SU-DHL-6 (cell line): ENCODE measurements at regions not wholly inside any gene's neighbourhood (a gene's known extent, or its start where the extent isn't known, plus 50 kb on each side); places are given as distances from the start of the nearest gene placed in this dataset.

ENCODE experiments used
- H2AFZ ChIP-seq: fragments of 200-600 bp; sonication (generic); 2 replicates; pipeline ENCODE4 v1.6.1; 2014; ENCODE audit warnings: low read depth, mild to moderate bottlenecking, moderate library complexity, mixed read lengths, antibody characterized with exemption, low read length; ENCODE audit not compliant: severe bottlenecking
- H3F3A ChIP-seq: fragments of 200-600 bp; shearing (Covaris generic); 2 replicates; pipeline ENCODE4 v1.6.0; 2016; ENCODE audit warnings: antibody characterized with exemption, mild to moderate bottlenecking; ENCODE audit not compliant: insufficient read depth
- H3K27ac ChIP-seq: fragments of 200-600 bp; sonication (generic); 2 replicates; pipeline ENCODE4 v1.5.1; 2016; ENCODE audit warnings: low read depth, mild to moderate bottlenecking, low read length, moderate library complexity, mixed read lengths
- H3K27me3 ChIP-seq: fragments of 200-600 bp; sonication (generic), shearing (Covaris generic); 2 replicates; pipeline ENCODE4 v1.6.0; 2014; ENCODE audit warnings: mild to moderate bottlenecking, low read length
- H3K36me3 ChIP-seq: fragments of 200-600 bp; sonication (generic); 2 replicates; pipeline ENCODE4 v1.6.1; 2014; ENCODE audit warnings: mild to moderate bottlenecking, low read length, mixed read lengths
- H3K4me2 ChIP-seq: fragments of 300-600, 200-600 bp; shearing (Covaris generic), sonication (generic); 2 replicates; pipeline ENCODE4 v1.6.0; 2014; ENCODE audit warnings: low read length, low read depth, mild to moderate bottlenecking; ENCODE audit not compliant: poor library complexity, severe bottlenecking
- H3K4me3 ChIP-seq: fragments of 200-600 bp; sonication (generic); 2 replicates; pipeline ENCODE4 v1.5.1; 2014; ENCODE audit warnings: antibody characterized with exemption, low read length, mild to moderate bottlenecking, mixed read lengths; ENCODE audit not compliant: insufficient read depth, poor library complexity, severe bottlenecking
- H3K79me2 ChIP-seq: fragments of 200-600 bp; sonication (generic); 2 replicates; pipeline ENCODE4 v1.6.1; 2014; ENCODE audit warnings: mild to moderate bottlenecking, low read length, moderate library complexity; ENCODE audit not compliant: insufficient read depth
- H3K9ac ChIP-seq: fragments of 200-600 bp; sonication (generic); 2 replicates; pipeline ENCODE4 v1.7.0; 2014; ENCODE audit warnings: mild to moderate bottlenecking, low read length
- H3K9me2 ChIP-seq: fragments of 200-600 bp; sonication (generic); replicated peaks from 2 replicates; pipeline ENCODE4 v1.6.1; 2014; ENCODE audit warnings: low read length; ENCODE audit not compliant: insufficient read depth
- H3K9me3 ChIP-seq: fragments of 200-600 bp; sonication (generic); 2 replicates; pipeline ENCODE4 v1.6.1; 2014; ENCODE audit warnings: low read length, mixed read lengths; ENCODE audit not compliant: insufficient read depth
- H4K20me1 ChIP-seq: fragments of 200-600 bp; sonication (generic); 2 replicates; pipeline ENCODE4 v1.6.1; 2014; ENCODE audit warnings: low read depth, mild to moderate bottlenecking, antibody characterized with exemption, low read length, moderate library complexity, mixed read lengths
- EZH2phosphoT487 ChIP-seq: fragments of 200-600 bp; sonication (generic), shearing (Covaris generic); conservative IDR thresholded peaks from 2 replicates; pipeline ENCODE4 v1.6.1; 2018; ENCODE audit warnings: mild to moderate bottlenecking, antibody characterized with exemption, low read length, moderate library complexity, mixed read lengths
- TF ChIP-seq, protein P1 (sequence below): fragments of 200-600 bp; sonication (generic); IDR thresholded peaks from one replicate; pipeline ENCODE4 v1.5.1; 2017; ENCODE audit warnings: antibody characterized with exemption, mild to moderate bottlenecking, low read length, moderate library complexity; ENCODE audit not compliant: insufficient read depth, poor library complexity, severe bottlenecking

DNA sequence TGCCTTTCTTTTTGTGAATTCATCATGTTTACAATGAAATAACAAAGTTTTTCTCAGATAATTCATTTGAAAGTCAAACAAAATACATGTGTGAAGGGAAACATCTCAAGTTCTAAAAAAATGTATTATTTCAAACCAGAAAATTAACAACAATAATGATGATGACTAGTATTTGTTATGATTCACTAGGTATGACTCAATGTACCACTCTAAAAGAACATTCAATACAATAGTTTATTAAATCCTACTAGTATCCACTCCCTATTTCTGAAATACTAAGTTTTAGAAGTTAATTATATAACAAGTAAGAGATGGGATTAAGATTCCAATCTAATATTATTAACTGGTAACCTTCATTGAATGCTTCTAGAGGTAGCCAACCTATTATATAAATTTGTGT lies 1444.8 kb upstream of the CDH8 start:
- H2AFZ ChIP-seq, result no peak overlapping the region
- no peaks in the 10 kb centered on the region for H3K9me3 ChIP-seq
- no peaks in the 10 kb centered on the region for H4K20me1 ChIP-seq
- H3K4me2 ChIP-seq, result no peak overlapping the region
- H3K27ac ChIP-seq, result no peak overlapping the region
- no peaks in the 10 kb centered on the region for H3K79me2 ChIP-seq
- H3K4me3 ChIP-seq, result no peak overlapping the region
- H3K9me2 ChIP-seq, result no peaks in the 10 kb centered on the region
- TF ChIP-seq EZH2phosphoT487, result no peak
- TF ChIP-seq, protein P1, sequence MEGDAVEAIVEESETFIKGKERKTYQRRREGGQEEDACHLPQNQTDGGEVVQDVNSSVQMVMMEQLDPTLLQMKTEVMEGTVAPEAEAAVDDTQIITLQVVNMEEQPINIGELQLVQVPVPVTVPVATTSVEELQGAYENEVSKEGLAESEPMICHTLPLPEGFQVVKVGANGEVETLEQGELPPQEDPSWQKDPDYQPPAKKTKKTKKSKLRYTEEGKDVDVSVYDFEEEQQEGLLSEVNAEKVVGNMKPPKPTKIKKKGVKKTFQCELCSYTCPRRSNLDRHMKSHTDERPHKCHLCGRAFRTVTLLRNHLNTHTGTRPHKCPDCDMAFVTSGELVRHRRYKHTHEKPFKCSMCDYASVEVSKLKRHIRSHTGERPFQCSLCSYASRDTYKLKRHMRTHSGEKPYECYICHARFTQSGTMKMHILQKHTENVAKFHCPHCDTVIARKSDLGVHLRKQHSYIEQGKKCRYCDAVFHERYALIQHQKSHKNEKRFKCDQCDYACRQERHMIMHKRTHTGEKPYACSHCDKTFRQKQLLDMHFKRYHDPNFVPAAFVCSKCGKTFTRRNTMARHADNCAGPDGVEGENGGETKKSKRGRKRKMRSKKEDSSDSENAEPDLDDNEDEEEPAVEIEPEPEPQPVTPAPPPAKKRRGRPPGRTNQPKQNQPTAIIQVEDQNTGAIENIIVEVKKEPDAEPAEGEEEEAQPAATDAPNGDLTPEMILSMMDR, result no peak
- no peaks in the 10 kb centered on the region for H3K36me3 ChIP-seq
- no peaks in the 10 kb centered on the region for H3K27me3 ChIP-seq
- no peak overlapping the region for H3K9ac ChIP-seq
- H3F3A ChIP-seq, result no peaks in the 10 kb centered on the region

DNA sequence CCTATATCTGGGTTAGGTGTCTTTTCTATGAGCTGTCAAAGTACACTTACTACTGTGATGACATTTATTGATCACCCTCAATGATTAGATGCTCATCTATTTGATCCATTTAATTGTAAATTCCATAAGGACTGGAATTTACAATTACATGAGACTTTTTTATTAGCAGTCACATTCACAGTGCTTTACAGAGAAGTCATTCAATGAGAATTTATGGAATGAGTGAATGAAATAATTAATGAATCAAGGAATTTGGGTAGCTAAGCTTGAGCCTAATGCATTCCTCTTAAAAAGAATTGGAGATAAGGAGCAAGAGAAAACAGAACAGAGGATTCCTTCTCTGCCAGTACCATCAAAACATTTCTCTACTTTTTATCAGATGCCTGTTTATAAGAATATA lies 1437.5 kb upstream of the CDH8 start:
- no peak overlapping the region for H3K4me3 ChIP-seq
- H3K27ac ChIP-seq, result no peak overlapping the region
- H2AFZ ChIP-seq, result no peak overlapping the region
- H3F3A ChIP-seq, result no peaks in the 10 kb centered on the region
- H3K36me3 ChIP-seq, result no peaks in the 10 kb centered on the region
- H3K9me3 ChIP-seq, result no peaks in the 10 kb centered on the region
- no peak for TF ChIP-seq EZH2phosphoT487
- TF ChIP-seq, protein P1, result no peak
- H3K27me3 ChIP-seq, result no peaks in the 10 kb centered on the region
- H4K20me1 ChIP-seq, result no peaks in the 10 kb centered on the region
- no peak overlapping the region for H3K9ac ChIP-seq
- no peak overlapping the region for H3K4me2 ChIP-seq
- H3K79me2 ChIP-seq, result no peaks in the 10 kb centered on the region
- no peaks in the 10 kb centered on the region for H3K9me2 ChIP-seq

DNA sequence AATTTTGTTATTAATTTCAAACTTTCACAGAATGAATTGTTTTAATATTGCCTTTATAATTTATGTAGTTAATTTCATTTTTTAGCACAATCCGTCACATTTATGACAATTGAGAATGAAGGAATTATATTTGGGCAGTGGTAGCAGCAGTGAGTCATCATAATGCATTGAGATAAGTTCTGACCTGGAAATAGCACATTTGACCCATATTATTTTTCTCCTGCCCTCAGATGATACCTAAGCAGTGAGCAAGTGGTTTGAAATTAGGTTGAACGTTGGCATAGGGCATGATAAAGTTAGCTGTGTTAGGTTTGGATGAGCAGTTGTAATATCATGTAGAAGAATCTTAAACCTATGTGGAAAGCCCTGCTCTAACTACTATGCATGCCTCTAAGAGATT lies 1431.3 kb upstream of the CDH8 start:
- no peaks in the 10 kb centered on the region for H3F3A ChIP-seq
- H3K27ac ChIP-seq, result no peak overlapping the region
- H3K79me2 ChIP-seq, result no peaks in the 10 kb centered on the region
- H3K27me3 ChIP-seq, result no peaks in the 10 kb centered on the region
- no peaks in the 10 kb centered on the region for H3K9me2 ChIP-seq
- H3K4me2 ChIP-seq, result no peak overlapping the region
- H4K20me1 ChIP-seq, result no peaks in the 10 kb centered on the region
- no peak overlapping the region for H2AFZ ChIP-seq
- no peak overlapping the region for H3K9ac ChIP-seq
- H3K4me3 ChIP-seq, result no peak overlapping the region
- TF ChIP-seq, protein P1, result no peak
- TF ChIP-seq EZH2phosphoT487, result no peak
- H3K9me3 ChIP-seq, result no peaks in the 10 kb centered on the region
- no peaks in the 10 kb centered on the region for H3K36me3 ChIP-seq

DNA sequence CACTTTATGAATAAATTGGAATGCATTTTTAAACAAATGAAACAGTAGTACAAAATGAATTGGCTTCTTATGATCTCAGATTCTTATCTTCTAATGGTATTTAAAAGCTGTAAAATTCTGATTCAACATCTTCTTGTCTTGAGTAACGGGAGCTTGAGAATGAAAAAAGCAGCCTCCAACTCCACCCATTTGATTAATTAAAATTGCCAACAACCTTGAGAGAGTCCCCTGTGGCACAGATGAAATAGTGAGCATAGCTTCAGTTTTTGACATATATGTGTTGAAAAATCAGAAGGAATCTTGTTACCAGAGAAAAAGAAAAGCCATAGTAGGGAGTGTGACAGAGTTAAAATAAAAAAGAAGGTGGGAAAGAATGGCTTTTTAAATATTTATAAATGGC lies 1426.1 kb upstream of the CDH8 start:
- no peaks in the 10 kb centered on the region for H3K79me2 ChIP-seq
- no peak for TF ChIP-seq EZH2phosphoT487
- TF ChIP-seq, protein P1, result no peak
- no peaks in the 10 kb centered on the region for H3K9me2 ChIP-seq
- H3K27me3 ChIP-seq, result no peaks in the 10 kb centered on the region
- no peaks in the 10 kb centered on the region for H3K36me3 ChIP-seq
- no peak overlapping the region for H3K9ac ChIP-seq
- no peak overlapping the region for H2AFZ ChIP-seq
- no peak overlapping the region for H3K4me2 ChIP-seq
- H4K20me1 ChIP-seq, result no peaks in the 10 kb centered on the region
- no peaks in the 10 kb centered on the region for H3K9me3 ChIP-seq
- no peaks in the 10 kb centered on the region for H3F3A ChIP-seq
- no peak overlapping the region for H3K4me3 ChIP-seq
- H3K27ac ChIP-seq, result no peak overlapping the region
